IMR-90 (cell line): ENCODE measurements at regions not wholly inside any gene's neighbourhood (a gene's known extent, or its start where the extent isn't known, plus 50 kb on each side); places are given as distances from the start of the nearest gene placed in this dataset.

ENCODE experiments used
- ATAC-seq: fragments of 200-7000 bp; cut with Tn5 transposase; 2 replicates; pipeline ENCODE4 v1.9.1; 2020; ENCODE audit warnings: low read depth, mild to moderate bottlenecking, moderate library complexity
- BruUV-seq: library from RNA; stranded (reverse); fragments of 400-500 nt; replicated peaks from 2 replicates; lab custom pipeline; 2021; lab: Mats Ljungman, UMichigan
- CTCF ChIA-PET: fragments of 300-600 bp; formaldehyde crosslinking; extraction: SDS; loops from one replicate; lab custom pipeline; 2021; ENCODE audit warnings: antibody characterized with exemption; lab: Yijun Ruan, JAX
- POLR2A ChIA-PET: fragments of 300-600 bp; sonication (Branson Sonifier 250); formaldehyde crosslinking; loops from one replicate; lab custom pipeline; 2022; ENCODE audit warnings: antibody characterized with exemption; ENCODE audit not compliant: unreplicated experiment; lab: Charles Lee
- DNase-seq: peaks from one replicate; pipeline ENCODE4 v3.0.0; 2013
- H2AFZ ChIP-seq: replicated peaks from 2 replicates; pipeline ENCODE3; 2013; ENCODE audit warnings: low read length, mild to moderate bottlenecking; ENCODE audit not compliant: poor library complexity
- H2AK5ac ChIP-seq: 2 replicates; pipeline ENCODE4 v1.6.1; 2013; ENCODE audit warnings: low read depth, low read length, inconsistent platforms
- H2AK9ac ChIP-seq: replicated peaks from 2 replicates; pipeline ENCODE3; 2013; ENCODE audit warnings: mild to moderate bottlenecking, low read depth, low read length, moderate library complexity; ENCODE audit not compliant: poor library complexity
- H2BK120ac ChIP-seq: 2 replicates; pipeline ENCODE4 v1.6.1; 2013; ENCODE audit warnings: low read depth, low read length, inconsistent platforms
- H2BK15ac ChIP-seq: 3 replicates; pipeline ENCODE4 v1.6.1; 2013; ENCODE audit warnings: low read depth, low read length, inconsistent platforms
- H2BK20ac ChIP-seq: 2 replicates; pipeline ENCODE4 v1.6.1; 2013; ENCODE audit warnings: low read depth, mild to moderate bottlenecking, inconsistent platforms, low read length, moderate library complexity
- H2BK5ac ChIP-seq: 2 replicates; pipeline ENCODE4 v1.6.1; 2013; ENCODE audit warnings: mild to moderate bottlenecking, low read depth, low read length, inconsistent platforms; ENCODE audit not compliant: poor library complexity, severe bottlenecking
- H3K14ac ChIP-seq: replicated peaks from 2 replicates; pipeline ENCODE4 v1.6.1; 2013; ENCODE audit warnings: low read depth, low read length, inconsistent platforms
- H3K18ac ChIP-seq: 2 replicates; pipeline ENCODE4 v1.6.1; 2013; ENCODE audit warnings: low read depth, low read length, control low read depth
- H3K23ac ChIP-seq: 2 replicates; pipeline ENCODE4 v1.6.1; 2013; ENCODE audit warnings: low read depth, low read length, inconsistent platforms
- H3K27ac ChIP-seq: 2 replicates; pipeline ENCODE4 v1.5.1; 2013; ENCODE audit warnings: mild to moderate bottlenecking, control low read depth, low read length; ENCODE audit not compliant: insufficient read depth
- H3K27me3 ChIP-seq: 2 replicates; pipeline ENCODE4 v1.6.1; 2013; ENCODE audit warnings: low read length; ENCODE audit not compliant: control insufficient read depth, insufficient read depth
- H3K36me3 ChIP-seq: 2 replicates; pipeline ENCODE4 v1.6.1; 2013; ENCODE audit warnings: low read length, mixed read lengths; ENCODE audit not compliant: control insufficient read depth, insufficient read depth
- H3K4ac ChIP-seq: 2 replicates; pipeline ENCODE4 v1.6.1; 2013; ENCODE audit warnings: low read depth, low read length, inconsistent platforms
- H3K4me1 ChIP-seq: 2 replicates; pipeline ENCODE4 v1.6.1; 2013; ENCODE audit warnings: low read length, mixed read lengths; ENCODE audit not compliant: control insufficient read depth, insufficient read depth
- H3K4me2 ChIP-seq: 2 replicates; pipeline ENCODE4 v1.6.1; 2013; ENCODE audit warnings: low read depth, mild to moderate bottlenecking, control low read depth, low read length, moderate library complexity
- H3K4me3 ChIP-seq: 2 replicates; pipeline ENCODE4 v1.5.1; 2013; ENCODE audit warnings: low read depth, mild to moderate bottlenecking, control low read depth, low read length, moderate library complexity; ENCODE audit not compliant: insufficient read depth
- H3K56ac ChIP-seq: 2 replicates; pipeline ENCODE4 v1.6.1; 2013; ENCODE audit warnings: low read length, inconsistent platforms; ENCODE audit not compliant: insufficient read depth; ENCODE audit errors: extremely low read depth
- H3K79me1 ChIP-seq, 2 experiments: 2 replicates each; pipeline ENCODE4 v1.6.1; 2013; ENCODE audit warnings: low read length in 2 of 2, inconsistent platforms in 1 of 2, low read depth in 1 of 2
- H3K9ac ChIP-seq: 2 replicates; pipeline ENCODE4 v1.6.1; 2013; ENCODE audit warnings: low read depth, low read length, control low read depth
- H3K9me1 ChIP-seq: 2 replicates; pipeline ENCODE4 v1.6.1; 2013; ENCODE audit warnings: low read length, inconsistent platforms; ENCODE audit not compliant: insufficient read depth
- H3K9me3 ChIP-seq: 2 replicates; pipeline ENCODE4 v1.6.1; 2013; ENCODE audit warnings: low read length; ENCODE audit not compliant: control insufficient read depth, insufficient read depth
- H4K20me1 ChIP-seq: 2 replicates; pipeline ENCODE4 v1.6.1; 2013; ENCODE audit warnings: low read length, inconsistent platforms; ENCODE audit not compliant: insufficient read depth
- H4K5ac ChIP-seq: 2 replicates; pipeline ENCODE4 v1.6.1; 2013; ENCODE audit warnings: mild to moderate bottlenecking, low read depth, low read length, control low read depth
- H4K8ac ChIP-seq, 2 experiments: 2 replicates each; pipeline ENCODE4 v1.6.1; 2013; ENCODE audit warnings: low read depth in 2 of 2, low read length in 2 of 2, control low read depth in 1 of 2, inconsistent platforms in 1 of 2
- H4K91ac ChIP-seq: 2 replicates; pipeline ENCODE4 v1.6.1; 2013; ENCODE audit warnings: low read depth, low read length, inconsistent platforms; ENCODE audit not compliant: insufficient read depth
- BHLHE40 ChIP-seq: fragments of 150-350 bp; IDR thresholded peaks from 2 replicates; pipeline ENCODE4 v1.6.1; 2016; ENCODE audit warnings: mild to moderate bottlenecking, low read depth, low read length
- CEBPB ChIP-seq: IDR thresholded peaks from 2 replicates; pipeline ENCODE4 v1.6.1; 2012; ENCODE audit warnings: low read depth, low read length, improper control_type of control experiment
- CHD1 ChIP-seq: IDR thresholded peaks from 2 replicates; pipeline ENCODE4 v1.6.1; 2012; ENCODE audit warnings: low read depth, low read length, improper control_type of control experiment
- FOS ChIP-seq: fragments of 150-350 bp; IDR thresholded peaks from 2 replicates; pipeline ENCODE4 v1.6.1; 2016; ENCODE audit warnings: low read depth, low read length
- MAFK ChIP-seq: IDR thresholded peaks from 2 replicates; pipeline ENCODE4 v1.6.1; 2012; ENCODE audit warnings: low read depth, low read length, improper control_type of control experiment
- MAZ ChIP-seq: IDR thresholded peaks from 2 replicates; pipeline ENCODE4 v1.6.1; 2012; ENCODE audit warnings: low read depth, mild to moderate bottlenecking, low read length, improper control_type of control experiment, moderate library complexity, borderline replicate concordance
- MXI1 ChIP-seq: IDR thresholded peaks from 2 replicates; pipeline ENCODE4 v1.6.1; 2012; ENCODE audit warnings: low read depth, mild to moderate bottlenecking, low read length, moderate library complexity, borderline replicate concordance
- NFE2L2 ChIP-seq: fragments of 150-350 bp; IDR thresholded peaks from 2 replicates; pipeline ENCODE4 v1.6.1; 2016; ENCODE audit warnings: low read depth, mild to moderate bottlenecking, low read length
- POLR2A ChIP-seq: IDR thresholded peaks from 2 replicates; pipeline ENCODE4 v1.6.1; 2012; ENCODE audit warnings: mild to moderate bottlenecking, low read depth, low read length
- RAD21 ChIP-seq: IDR thresholded peaks from 2 replicates; pipeline ENCODE4 v1.6.1; 2012; ENCODE audit warnings: low read length, improper control_type of control experiment
- RCOR1 ChIP-seq: IDR thresholded peaks from 2 replicates; pipeline ENCODE4 v1.6.1; 2012; ENCODE audit warnings: mild to moderate bottlenecking, low read length, improper control_type of control experiment; ENCODE audit not compliant: insufficient replicate concordance
- RFX5 ChIP-seq: IDR thresholded peaks from 2 replicates; pipeline ENCODE4 v1.8.0; 2012; ENCODE audit warnings: low read depth, mild to moderate bottlenecking, low read length, moderate library complexity
- WGBS, 2 experiments: methylation state at CpG; one replicate each; pipeline versions ENCODE4 v1.1.5 to v1.1.7; 2013; ENCODE audit warnings: missing lambda C conversion rate in 2 of 2; ENCODE audit not compliant: insufficient read length in 1 of 2; ENCODE audit errors: extremely low coverage in 2 of 2; 5-methylcytosine and 5-hydroxymethylcytosine counted together
- dilution Hi-C: fragments of 300-500 bp; cut with HindIII; formaldehyde crosslinking; loops from one replicate; pipeline ENCODE4 v1.14.3; 2018; ENCODE audit warnings: low sequenced_read_pairs; ENCODE audit not compliant: unreplicated experiment
- in situ Hi-C: fragments of 300-500 bp; cut with MboI; formaldehyde crosslinking; loops from 3 replicates; pipeline ENCODE4 v1.14.3; 2019; ENCODE audit warnings: low sequenced_read_pairs, inconsistent platforms, mixed read lengths
- intact Hi-C: fragments of 100-400 bp; cut with micrococcal nuclease; formaldehyde crosslinking; loops from 2 replicates; pipeline ENCODE4 v1.10.0; 2022
- TF ChIP-seq, protein P1 (sequence below): conservative IDR thresholded peaks from 2 replicates; pipeline ENCODE4 v1.5.1; 2012; ENCODE audit warnings: mild to moderate bottlenecking, low read depth, low read length, improper control_type of control experiment
- TF ChIP-seq, protein P2 (sequence below): fragments of 150-350 bp; IDR thresholded peaks from 2 replicates; pipeline ENCODE4 v1.6.1; 2016; ENCODE audit warnings: low read depth, mild to moderate bottlenecking, low read length, moderate library complexity, borderline replicate concordance
- TF ChIP-seq, protein P3 (sequence below): fragments of 150-350 bp; IDR thresholded peaks from 2 replicates; pipeline ENCODE4 v1.6.1; 2017; ENCODE audit warnings: mild to moderate bottlenecking, antibody characterized with exemption, low read length, low read depth

DNA sequence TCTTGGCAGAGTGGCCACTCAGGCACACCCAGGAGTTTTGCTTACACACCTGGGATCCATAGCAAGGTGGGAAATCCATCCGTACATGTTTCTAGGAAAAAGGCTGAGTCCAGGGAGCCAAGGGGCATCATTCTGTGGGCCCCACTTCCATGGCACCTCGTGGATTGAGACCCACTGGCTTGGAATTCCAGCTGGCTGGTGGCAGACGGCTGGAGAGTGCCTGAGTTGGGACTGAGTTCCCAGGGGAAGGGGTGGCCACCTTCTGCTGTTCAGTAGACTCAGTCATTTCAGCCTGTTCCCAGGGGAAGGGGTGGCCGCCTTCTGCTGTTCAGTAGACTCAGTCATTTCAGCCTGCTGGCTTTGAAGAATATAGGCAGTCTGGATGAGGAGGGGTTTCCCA lies 366.0 kb upstream of the GRIA3 start:
- Histone ChIP-seq H3K4ac (no peak overlapping the region), H3K18ac (no peak overlapping the region), H3K4me3 (no peak overlapping the region), H3K4me2 (no peak overlapping the region), H3K9me3 (peaks cover 9% of the 10 kb centered on the region; the same call in 1 of the 2 replicates), H4K8ac (no peak overlapping the region), H3K79me1 (no peaks in the 10 kb centered on the region), H3K9me1 (no peaks in the 10 kb centered on the region), H3K36me3 (no peaks in the 10 kb centered on the region), H4K5ac (no peak overlapping the region), H3K56ac (no peak overlapping the region), H3K4me1 (no peaks in the 10 kb centered on the region), H4K91ac (no peak overlapping the region), H2AFZ (no peak overlapping the region), H3K27me3 (no peaks in the 10 kb centered on the region), H4K20me1 (no peaks in the 10 kb centered on the region), H3K27ac (no peak overlapping the region), H2BK5ac (no peak overlapping the region), H3K23ac (no peak overlapping the region), H2AK9ac (no peak overlapping the region), H2BK15ac (no peak overlapping the region), H2BK120ac (no peak overlapping the region), H2AK5ac (no peak overlapping the region), H3K14ac (no peak overlapping the region), H3K9ac (no peak overlapping the region), H2BK20ac (no peak overlapping the region)
- CTCF ChIA-PET, result no interaction called here
- TF ChIP-seq BHLHE40, result no peak
- TF ChIP-seq CHD1, result no peak
- TF ChIP-seq FOS, result no peak
- TF ChIP-seq RFX5, result no peak
- TF ChIP-seq, protein P1, sequence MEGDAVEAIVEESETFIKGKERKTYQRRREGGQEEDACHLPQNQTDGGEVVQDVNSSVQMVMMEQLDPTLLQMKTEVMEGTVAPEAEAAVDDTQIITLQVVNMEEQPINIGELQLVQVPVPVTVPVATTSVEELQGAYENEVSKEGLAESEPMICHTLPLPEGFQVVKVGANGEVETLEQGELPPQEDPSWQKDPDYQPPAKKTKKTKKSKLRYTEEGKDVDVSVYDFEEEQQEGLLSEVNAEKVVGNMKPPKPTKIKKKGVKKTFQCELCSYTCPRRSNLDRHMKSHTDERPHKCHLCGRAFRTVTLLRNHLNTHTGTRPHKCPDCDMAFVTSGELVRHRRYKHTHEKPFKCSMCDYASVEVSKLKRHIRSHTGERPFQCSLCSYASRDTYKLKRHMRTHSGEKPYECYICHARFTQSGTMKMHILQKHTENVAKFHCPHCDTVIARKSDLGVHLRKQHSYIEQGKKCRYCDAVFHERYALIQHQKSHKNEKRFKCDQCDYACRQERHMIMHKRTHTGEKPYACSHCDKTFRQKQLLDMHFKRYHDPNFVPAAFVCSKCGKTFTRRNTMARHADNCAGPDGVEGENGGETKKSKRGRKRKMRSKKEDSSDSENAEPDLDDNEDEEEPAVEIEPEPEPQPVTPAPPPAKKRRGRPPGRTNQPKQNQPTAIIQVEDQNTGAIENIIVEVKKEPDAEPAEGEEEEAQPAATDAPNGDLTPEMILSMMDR, result no peak
- TF ChIP-seq, protein P2, sequence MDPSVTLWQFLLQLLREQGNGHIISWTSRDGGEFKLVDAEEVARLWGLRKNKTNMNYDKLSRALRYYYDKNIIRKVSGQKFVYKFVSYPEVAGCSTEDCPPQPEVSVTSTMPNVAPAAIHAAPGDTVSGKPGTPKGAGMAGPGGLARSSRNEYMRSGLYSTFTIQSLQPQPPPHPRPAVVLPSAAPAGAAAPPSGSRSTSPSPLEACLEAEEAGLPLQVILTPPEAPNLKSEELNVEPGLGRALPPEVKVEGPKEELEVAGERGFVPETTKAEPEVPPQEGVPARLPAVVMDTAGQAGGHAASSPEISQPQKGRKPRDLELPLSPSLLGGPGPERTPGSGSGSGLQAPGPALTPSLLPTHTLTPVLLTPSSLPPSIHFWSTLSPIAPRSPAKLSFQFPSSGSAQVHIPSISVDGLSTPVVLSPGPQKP, result no peak
- TF ChIP-seq MAZ, result no peak
- no peak for TF ChIP-seq POLR2A
- TF ChIP-seq CEBPB, result no peak
- no peak for TF ChIP-seq NFE2L2
- TF ChIP-seq, protein P3, sequence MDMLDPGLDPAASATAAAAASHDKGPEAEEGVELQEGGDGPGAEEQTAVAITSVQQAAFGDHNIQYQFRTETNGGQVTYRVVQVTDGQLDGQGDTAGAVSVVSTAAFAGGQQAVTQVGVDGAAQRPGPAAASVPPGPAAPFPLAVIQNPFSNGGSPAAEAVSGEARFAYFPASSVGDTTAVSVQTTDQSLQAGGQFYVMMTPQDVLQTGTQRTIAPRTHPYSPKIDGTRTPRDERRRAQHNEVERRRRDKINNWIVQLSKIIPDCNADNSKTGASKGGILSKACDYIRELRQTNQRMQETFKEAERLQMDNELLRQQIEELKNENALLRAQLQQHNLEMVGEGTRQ, result no peak
- TF ChIP-seq MXI1, result no peak
- TF ChIP-seq MAFK, result no peak
- no peak for TF ChIP-seq RCOR1
- TF ChIP-seq RAD21, result no peak
- ATAC-seq (no peak), DNase-seq (no peak)
- in situ Hi-C loops, result no loop called here
- dilution Hi-C loops, result no loop called here
- POLR2A ChIA-PET, result no interaction called here
- no TSS peak for BruUV-seq
- intact Hi-C loops, result no loop called here
- WGBS, 2 experiments, result 83% methylated on average over 1 of the region's 4 CpGs; no CpG with 5 or more reads in 1 of the 2 experiments
